ENCODE measurements at regions not wholly inside any gene's neighbourhood (a gene's known extent, or its start where the extent isn't known, plus 50 kb on each side); places are given as distances from the start of the nearest gene placed in this dataset.

DNA sequence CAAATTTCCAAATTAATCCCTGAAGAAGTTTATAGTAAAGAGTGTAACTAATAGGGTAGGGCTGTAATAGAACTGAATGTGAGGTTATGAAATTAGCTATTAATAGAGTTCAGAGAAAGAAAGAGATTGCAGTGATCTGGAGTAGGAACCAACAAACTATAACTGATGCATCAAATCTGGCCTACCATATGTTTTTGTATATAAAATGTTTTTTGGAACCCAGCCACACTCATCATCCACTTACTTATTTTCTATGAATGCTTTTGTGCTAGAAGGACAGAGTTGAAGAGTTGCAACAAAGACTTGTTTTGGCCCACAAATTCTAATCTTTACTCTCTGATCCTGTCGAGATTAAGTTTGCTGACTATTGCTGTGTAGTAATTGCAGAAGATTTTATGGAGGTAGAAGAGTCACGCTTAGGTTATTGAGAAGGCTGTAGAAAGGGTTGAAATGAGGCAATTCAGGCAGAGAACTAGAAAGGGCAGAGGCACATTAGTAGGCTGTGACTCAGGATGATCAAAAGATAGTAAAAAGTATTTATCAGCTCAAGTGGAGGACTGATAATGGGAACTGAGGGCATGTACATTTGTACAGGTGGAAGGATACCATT lies 298.7 kb upstream of the EMCN start:
- Histone ChIP-seq H3K4me1 (no peaks in the 10 kb centered on the region; the same call in 1 of the 2 replicates), H3K4me3 (ENCODE audit: low read depth, low read length) (no peak overlapping the region), H3K36me3 (ENCODE audit: control insufficient read depth, insufficient read depth, low read length) (no peaks in the 10 kb centered on the region), H3K27me3 (replicated peaks; ENCODE audit: control insufficient read depth, insufficient read depth, low read length) (no peaks in the 10 kb centered on the region), H3K9me3 (no peaks in the 10 kb centered on the region)
- Mint-ChIP-seq H3K4me1 (ENCODE audit: low read depth, unreplicated experiment) (peaks cover 7% of the 10 kb centered on the region), H3K27me3 (ENCODE audit: insufficient read depth, unreplicated experiment) (no peaks in the 10 kb centered on the region), H3K4me3 (ENCODE audit: unreplicated experiment) (no peak overlapping the region), H3K27ac (ENCODE audit: unreplicated experiment) (no peak overlapping the region), H3K36me3 (ENCODE audit: insufficient read depth, unreplicated experiment) (no peaks in the 10 kb centered on the region), H3K9me3 (ENCODE audit: unreplicated experiment) (no peaks in the 10 kb centered on the region)
- CTCF ChIA-PET, result no interaction called here
- POLR2A ChIA-PET, result no interaction called here
- no peak for DNase-seq
- TF ChIP-seq CTCF (IDR thresholded peaks at IDR 0.05; ENCODE audit: insufficient read depth in 1 of 2, low read depth in 1 of 2, low read length in 1 of 2, severe bottlenecking in 1 of 2, unreplicated experiment in 1 of 2), result no peak
- intact Hi-C loops (cut with micrococcal nuclease; ENCODE audit: unreplicated experiment), result no loop called here
- BruUV-seq (replicated peaks), result no TSS peak

DNA sequence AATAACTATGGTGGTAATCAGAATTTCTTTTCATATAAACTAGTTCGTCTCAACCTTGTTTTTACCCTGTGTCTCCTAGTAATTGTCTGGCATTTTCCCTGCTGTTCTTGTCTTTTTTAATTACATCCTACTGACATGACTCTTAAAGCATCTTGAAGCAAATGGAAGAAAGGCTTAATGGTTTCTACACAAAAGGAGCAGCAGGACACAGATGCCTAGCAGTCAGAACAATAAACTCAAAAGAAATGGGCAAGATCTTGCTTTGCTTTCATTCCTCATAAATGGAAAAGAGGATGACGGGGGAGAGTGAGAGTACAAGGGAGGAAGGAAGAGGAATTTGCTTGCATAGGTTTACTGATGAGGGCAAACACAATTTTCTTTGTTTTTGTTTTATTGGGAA lies 293.2 kb upstream of the EMCN start:
- BruUV-seq (replicated peaks), result no TSS peak
- no peak for DNase-seq
- H3K36me3 Mint-ChIP-seq (ENCODE audit: insufficient read depth, unreplicated experiment), result no peaks in the 10 kb centered on the region
- intact Hi-C loops (cut with micrococcal nuclease; ENCODE audit: unreplicated experiment), result no loop called here
- no peaks in the 10 kb centered on the region; the same call in 1 of the 2 replicates for H3K4me1 ChIP-seq
- no peak overlapping the region for H3K4me3 ChIP-seq (ENCODE audit: low read depth, low read length)
- H3K4me3 Mint-ChIP-seq (ENCODE audit: unreplicated experiment), result no peak overlapping the region
- no peaks in the 10 kb centered on the region for H3K36me3 ChIP-seq (ENCODE audit: control insufficient read depth, insufficient read depth, low read length)
- no peaks in the 10 kb centered on the region for H3K9me3 Mint-ChIP-seq (ENCODE audit: unreplicated experiment)
- H3K27ac Mint-ChIP-seq (ENCODE audit: unreplicated experiment), result no peak overlapping the region
- ChIA-PET CTCF (no interaction called here), POLR2A (no interaction called here)
- H3K4me1 Mint-ChIP-seq (ENCODE audit: low read depth, unreplicated experiment), result no peaks in the 10 kb centered on the region
- no peaks in the 10 kb centered on the region for H3K9me3 ChIP-seq
- no peak for TF ChIP-seq CTCF (IDR thresholded peaks at IDR 0.05; ENCODE audit: insufficient read depth in 1 of 2, low read depth in 1 of 2, low read length in 1 of 2, severe bottlenecking in 1 of 2, unreplicated experiment in 1 of 2)
- H3K27me3 ChIP-seq (replicated peaks; ENCODE audit: control insufficient read depth, insufficient read depth, low read length), result no peaks in the 10 kb centered on the region
- H3K27me3 Mint-ChIP-seq (ENCODE audit: insufficient read depth, unreplicated experiment), result no peaks in the 10 kb centered on the region

DNA sequence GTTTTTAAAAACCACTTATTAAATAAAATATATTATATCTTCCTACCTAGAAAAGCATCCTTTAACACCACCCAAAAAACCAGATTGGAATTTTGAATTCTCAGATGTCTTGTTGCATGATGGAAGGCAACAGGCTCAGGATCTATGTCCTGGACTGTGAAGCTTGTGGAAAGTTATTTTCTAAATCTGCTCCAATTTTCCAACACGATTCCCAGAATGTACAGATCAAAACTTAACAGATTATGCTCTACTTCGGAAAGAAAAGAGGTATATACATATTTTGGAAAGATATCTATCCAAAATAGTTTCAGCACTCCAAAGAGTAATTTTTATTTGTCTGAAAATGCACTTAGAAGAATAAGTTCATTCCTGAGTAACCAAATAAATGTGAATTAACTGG lies 291.7 kb upstream of the EMCN start:
- H3K4me1 Mint-ChIP-seq (ENCODE audit: low read depth, unreplicated experiment), result no peaks in the 10 kb centered on the region
- H3K27me3 Mint-ChIP-seq (ENCODE audit: insufficient read depth, unreplicated experiment), result no peaks in the 10 kb centered on the region
- Histone ChIP-seq H3K9me3 (no peaks in the 10 kb centered on the region), H3K4me3 (ENCODE audit: low read depth, low read length) (no peak overlapping the region), H3K27me3 (replicated peaks; ENCODE audit: control insufficient read depth, insufficient read depth, low read length) (no peaks in the 10 kb centered on the region), H3K4me1 (no peaks in the 10 kb centered on the region; the same call in 1 of the 2 replicates), H3K36me3 (ENCODE audit: control insufficient read depth, insufficient read depth, low read length) (no peaks in the 10 kb centered on the region)
- TF ChIP-seq CTCF (IDR thresholded peaks at IDR 0.05; ENCODE audit: insufficient read depth in 1 of 2, low read depth in 1 of 2, low read length in 1 of 2, severe bottlenecking in 1 of 2, unreplicated experiment in 1 of 2), result no peak
- H3K27ac Mint-ChIP-seq (ENCODE audit: unreplicated experiment), result no peak overlapping the region
- H3K9me3 Mint-ChIP-seq (ENCODE audit: unreplicated experiment), result no peaks in the 10 kb centered on the region
- no peak for DNase-seq
- H3K36me3 Mint-ChIP-seq (ENCODE audit: insufficient read depth, unreplicated experiment), result no peaks in the 10 kb centered on the region
- no peak overlapping the region for H3K4me3 Mint-ChIP-seq (ENCODE audit: unreplicated experiment)
- ChIA-PET CTCF (no interaction called here), POLR2A (no interaction called here)
- intact Hi-C loops (cut with micrococcal nuclease; ENCODE audit: unreplicated experiment), result no loop called here
- no TSS peak for BruUV-seq (replicated peaks)

Data from Caco-2 (cell line).